NCI-H524 (cell line): ENCODE measurements at regions not wholly inside any gene's neighbourhood (a gene's known extent, or its start where the extent isn't known, plus 50 kb on each side); places are given as distances from the start of the nearest gene placed in this dataset.

Experiments
- DNase-seq, 2 experiments: peaks; one replicate each; lab custom pipeline; 2025; lab: John Stamatoyannopoulos, UW

DNA sequence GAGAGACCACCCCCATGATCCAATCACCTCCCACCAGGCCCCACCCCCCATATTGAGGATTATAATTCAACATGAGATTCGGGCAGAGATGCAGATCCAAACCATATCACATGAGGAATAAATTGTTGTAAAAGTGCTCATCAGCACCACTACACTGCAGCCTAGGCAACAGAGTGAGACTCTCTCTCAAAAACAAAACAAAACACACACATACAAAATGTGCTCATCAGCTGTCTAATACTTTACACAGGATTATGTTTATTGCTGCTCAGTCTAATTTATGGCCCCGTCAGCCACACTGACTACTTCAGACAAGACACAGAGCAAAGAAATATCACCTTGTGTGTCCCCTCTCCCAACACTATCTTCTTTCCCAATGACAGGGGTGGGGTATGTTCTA is 72.9 kb upstream of the PPM1J start:
- DNase-seq: no peak

DNA sequence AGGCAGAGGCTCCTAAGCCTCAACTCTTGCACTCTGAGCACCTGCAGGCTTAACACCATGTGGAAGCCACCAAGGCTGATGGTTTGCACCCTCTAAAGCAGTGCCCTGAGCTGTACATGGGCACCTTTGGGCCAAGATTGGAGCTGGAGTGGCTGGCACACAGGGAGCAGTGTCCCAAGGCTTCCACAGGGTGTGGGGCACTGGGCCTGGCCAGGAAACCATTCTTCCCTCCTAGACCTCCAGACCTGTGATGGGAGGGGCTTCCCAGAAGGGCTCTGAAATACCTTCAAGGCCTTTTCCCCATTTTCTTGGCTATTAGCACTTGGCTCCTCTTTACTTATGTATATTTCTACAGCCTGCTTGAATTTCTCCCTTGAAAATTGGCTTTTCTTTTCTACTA is 67.9 kb upstream of the PPM1J start:
- no peak for DNase-seq

DNA sequence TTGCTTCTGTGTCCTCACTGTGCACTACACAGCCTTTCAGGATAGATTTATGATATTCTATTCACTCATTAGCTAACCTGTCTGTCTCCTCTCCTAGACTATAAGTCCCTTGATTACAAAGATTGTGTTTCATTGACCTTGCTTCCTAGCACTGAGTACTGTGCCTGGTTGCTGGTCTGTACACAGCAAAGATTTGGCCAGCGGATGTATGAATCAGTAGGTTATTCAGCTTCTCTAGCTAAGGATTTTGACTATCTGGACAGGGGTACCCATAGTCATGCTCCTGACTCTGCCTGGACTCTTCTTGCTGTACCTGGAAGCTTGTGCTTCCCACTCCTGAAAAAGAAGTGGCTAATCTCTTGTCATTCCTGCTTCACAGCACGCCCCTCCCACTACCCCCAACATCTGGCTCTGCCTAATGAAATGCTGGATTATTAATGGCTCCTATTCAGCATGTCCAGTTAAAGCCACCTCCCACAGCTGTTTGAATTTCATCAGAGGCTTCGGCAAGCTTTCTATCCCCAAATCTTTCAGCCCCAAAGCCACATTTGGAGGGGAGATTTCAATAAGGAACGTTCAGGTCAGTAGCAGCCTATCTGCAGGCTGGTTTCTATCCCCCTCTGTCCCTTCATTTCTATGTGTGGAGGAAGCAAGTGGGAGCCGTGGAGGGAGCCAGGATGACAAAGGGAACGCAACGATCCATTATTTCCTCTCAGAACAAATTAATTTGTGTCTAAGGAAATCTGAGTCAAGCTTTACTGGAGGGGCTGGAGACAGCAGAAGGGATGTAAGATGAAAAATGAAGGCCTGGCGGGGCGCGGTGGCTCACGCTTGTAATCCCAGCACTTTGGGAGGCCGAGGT is 64.8 kb upstream of the PPM1J start:
- DNase-seq: peak in 1 of 2 experiments; percentile 38

DNA sequence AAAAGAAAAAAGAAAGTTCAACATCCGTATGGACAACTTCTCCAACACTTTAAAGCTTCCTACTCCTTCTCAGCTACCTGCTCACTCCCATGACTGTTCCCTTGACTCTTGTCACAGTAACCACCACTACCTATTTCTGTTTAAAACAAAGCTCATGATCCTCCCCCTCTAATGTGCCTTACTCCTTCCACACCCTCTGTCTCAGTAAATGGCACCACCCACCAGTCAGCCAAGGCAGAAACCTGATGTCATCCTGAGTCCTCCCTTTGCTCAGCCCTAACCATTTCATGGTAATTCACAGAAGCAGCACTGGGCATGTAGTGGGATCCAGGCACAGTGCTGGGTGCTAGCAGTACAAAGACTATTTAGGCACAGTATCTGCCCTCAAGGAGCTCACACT is 63.0 kb upstream of the PPM1J start:
- DNase-seq: no peak

DNA sequence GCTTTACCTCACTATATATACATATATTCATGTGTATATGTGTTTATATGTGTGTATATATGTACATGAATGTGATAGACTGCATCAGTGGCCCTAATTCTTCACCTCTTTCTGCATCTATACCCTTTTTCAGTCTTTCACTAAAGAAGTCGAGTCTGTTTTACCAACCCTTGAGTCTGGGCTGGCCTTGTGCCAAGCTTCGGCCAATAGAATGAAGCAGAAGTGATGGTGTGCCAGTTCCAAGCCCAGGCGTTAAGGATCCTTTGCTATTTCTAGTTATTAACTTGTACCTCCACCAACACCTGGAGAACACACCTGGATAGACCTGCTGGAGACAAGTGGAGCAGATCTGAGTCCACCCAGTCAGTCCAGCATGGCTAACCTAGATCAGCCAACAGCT is 61.6 kb upstream of the PPM1J start:
- no peak for DNase-seq

DNA sequence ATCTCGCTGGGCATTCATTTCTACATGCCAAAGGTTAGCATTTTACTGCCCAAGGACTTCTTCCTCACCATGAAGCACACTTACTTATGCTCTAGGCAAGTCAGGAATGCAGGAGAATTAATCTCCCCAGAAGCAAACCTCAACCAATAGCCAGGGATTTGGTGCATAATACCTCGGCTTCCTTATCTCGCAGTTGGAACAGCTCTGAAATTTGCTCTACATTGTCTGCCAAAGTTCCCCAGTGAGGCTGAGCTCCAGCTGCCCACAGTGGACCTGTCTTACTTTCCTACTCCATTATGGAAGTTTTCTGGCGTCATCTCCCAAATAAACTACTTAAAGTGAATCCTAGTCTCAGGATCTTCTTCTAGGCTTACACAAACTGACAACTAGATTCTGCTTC is 57.6 kb upstream of the PPM1J start:
- DNase-seq: no peak

DNA sequence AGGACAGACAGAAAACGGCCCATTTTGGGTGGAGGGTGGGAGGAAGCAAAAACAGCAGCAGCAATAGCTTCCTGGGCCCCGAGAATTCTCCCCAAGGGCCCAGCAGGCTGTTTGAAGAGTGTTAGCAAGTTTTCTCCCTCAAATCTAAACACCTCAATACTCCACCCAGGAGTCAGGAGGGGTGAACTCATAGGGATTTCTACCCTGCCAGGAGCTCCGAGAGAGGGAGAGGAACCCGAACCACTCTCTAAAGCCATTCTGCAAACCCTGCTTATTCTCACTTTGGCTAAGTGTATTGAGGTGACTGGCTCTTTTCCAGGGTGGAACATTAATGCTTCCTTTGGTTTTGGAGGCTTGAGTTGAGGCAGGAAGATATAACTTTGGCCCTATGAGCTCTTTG is 55.6 kb upstream of the PPM1J start:
- no peak for DNase-seq

DNA sequence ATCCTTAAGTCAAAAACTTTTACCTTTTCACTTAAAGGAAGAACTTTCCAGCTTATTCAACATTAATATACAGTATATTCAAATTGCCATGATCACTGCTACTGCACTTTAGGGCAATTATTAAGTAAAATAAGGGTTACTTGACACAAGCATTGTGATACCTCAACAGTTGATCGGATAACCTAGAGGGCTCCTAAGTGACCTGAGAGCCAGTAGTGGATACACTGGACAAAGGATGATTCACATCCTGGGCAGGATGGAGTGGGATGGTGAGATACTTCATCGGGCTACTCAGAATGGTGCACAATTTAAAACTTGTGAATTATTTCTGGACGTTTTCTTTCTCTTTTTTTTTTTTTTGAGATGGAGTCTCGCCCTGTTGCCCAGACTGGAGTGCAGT is 54.5 kb upstream of the PPM1J start:
- DNase-seq: no peak

DNA sequence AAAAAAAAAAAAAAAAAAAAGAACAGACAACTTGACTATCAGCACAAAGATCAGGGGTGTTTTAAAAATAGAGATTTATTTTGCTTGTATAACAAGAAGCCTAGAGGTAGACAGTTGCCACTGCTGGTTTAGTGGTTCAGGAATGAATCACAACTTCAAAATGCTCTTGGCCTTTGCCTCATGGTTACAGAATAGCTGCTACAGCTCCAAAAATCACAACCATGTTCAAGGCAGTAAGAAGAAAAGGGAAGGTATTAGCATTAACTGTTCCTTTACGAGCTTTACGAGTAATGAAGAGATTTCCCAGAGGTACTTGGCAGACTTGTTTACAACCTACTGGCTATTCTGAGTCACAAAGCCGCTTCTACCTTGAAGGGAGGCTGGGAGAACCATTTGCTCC is 52.5 kb upstream of the PPM1J start:
- DNase-seq: no peak
